Hepatocyte (in vitro differentiated cells): ENCODE measurements at regions not wholly inside any gene's neighbourhood (a gene's known extent, or its start where the extent isn't known, plus 50 kb on each side); places are given as distances from the start of the nearest gene placed in this dataset.

ENCODE experiments used
- EZH2 ChIP-seq: fragments of 200-600 bp; sonication (generic); IDR thresholded peaks from 2 replicates; pipeline ENCODE4 v1.6.1; 2016; ENCODE audit warnings: antibody characterized with exemption, mild to moderate bottlenecking, borderline replicate concordance
- EZH2phosphoT487 ChIP-seq: fragments of 200-600 bp; sonication (generic); IDR thresholded peaks from one replicate; pipeline ENCODE4 v1.6.1; 2018; ENCODE audit warnings: antibody characterized with exemption, mild to moderate bottlenecking, low read depth, moderate library complexity; ENCODE audit not compliant: unreplicated experiment, severe bottlenecking
- TF ChIP-seq, protein P1 (sequence below): fragments of 200-600 bp; sonication (generic); IDR thresholded peaks from 2 replicates; pipeline ENCODE4 v1.5.1; 2016; ENCODE audit warnings: antibody characterized with exemption, mild to moderate bottlenecking; ENCODE audit not compliant: poor library complexity

DNA sequence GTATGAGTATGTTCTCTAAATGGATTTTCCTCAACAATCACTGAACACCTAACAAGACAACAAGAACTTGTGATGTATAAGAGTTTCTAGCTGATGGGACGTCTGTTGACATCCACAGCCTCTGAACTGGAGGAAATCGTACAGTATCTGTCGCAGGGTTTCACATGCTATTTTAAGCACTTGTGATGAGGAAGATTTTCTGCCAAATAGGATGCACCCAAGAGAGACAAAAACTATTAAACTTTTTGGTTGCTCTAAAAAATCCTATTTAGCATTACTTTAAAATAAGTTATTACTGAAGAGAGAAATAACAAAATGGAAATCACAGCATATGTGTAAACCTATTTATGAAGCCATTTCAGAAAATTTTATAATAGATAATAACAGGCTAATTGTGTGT, 356.1 kb upstream of the SLC7A11 start:
- TF ChIP-seq, protein P1, sequence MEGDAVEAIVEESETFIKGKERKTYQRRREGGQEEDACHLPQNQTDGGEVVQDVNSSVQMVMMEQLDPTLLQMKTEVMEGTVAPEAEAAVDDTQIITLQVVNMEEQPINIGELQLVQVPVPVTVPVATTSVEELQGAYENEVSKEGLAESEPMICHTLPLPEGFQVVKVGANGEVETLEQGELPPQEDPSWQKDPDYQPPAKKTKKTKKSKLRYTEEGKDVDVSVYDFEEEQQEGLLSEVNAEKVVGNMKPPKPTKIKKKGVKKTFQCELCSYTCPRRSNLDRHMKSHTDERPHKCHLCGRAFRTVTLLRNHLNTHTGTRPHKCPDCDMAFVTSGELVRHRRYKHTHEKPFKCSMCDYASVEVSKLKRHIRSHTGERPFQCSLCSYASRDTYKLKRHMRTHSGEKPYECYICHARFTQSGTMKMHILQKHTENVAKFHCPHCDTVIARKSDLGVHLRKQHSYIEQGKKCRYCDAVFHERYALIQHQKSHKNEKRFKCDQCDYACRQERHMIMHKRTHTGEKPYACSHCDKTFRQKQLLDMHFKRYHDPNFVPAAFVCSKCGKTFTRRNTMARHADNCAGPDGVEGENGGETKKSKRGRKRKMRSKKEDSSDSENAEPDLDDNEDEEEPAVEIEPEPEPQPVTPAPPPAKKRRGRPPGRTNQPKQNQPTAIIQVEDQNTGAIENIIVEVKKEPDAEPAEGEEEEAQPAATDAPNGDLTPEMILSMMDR, result no peak
- TF ChIP-seq EZH2, result no peak
- no peak for TF ChIP-seq EZH2phosphoT487
